IMR-90 (cell line): ENCODE measurements at regions not wholly inside any gene's neighbourhood (a gene's known extent, or its start where the extent isn't known, plus 50 kb on each side); places are given as distances from the start of the nearest gene placed in this dataset.

Experiments used
- ATAC-seq: fragments of 200-7000 bp; cut with Tn5 transposase; 2 replicates; pipeline ENCODE4 v1.9.1; 2020; ENCODE audit warnings: low read depth, mild to moderate bottlenecking, moderate library complexity
- BruUV-seq: library from RNA; stranded (reverse); fragments of 400-500 nt; replicated peaks from 2 replicates; lab custom pipeline; 2021; lab: Mats Ljungman, UMichigan
- CTCF ChIA-PET: fragments of 300-600 bp; formaldehyde crosslinking; extraction: SDS; loops from one replicate; lab custom pipeline; 2021; ENCODE audit warnings: antibody characterized with exemption; lab: Yijun Ruan, JAX
- POLR2A ChIA-PET: fragments of 300-600 bp; sonication (Branson Sonifier 250); formaldehyde crosslinking; loops from one replicate; lab custom pipeline; 2022; ENCODE audit warnings: antibody characterized with exemption; ENCODE audit not compliant: unreplicated experiment; lab: Charles Lee
- DNase-seq: peaks from one replicate; pipeline ENCODE4 v3.0.0; 2013
- H2AFZ ChIP-seq: replicated peaks from 2 replicates; pipeline ENCODE3; 2013; ENCODE audit warnings: low read length, mild to moderate bottlenecking; ENCODE audit not compliant: poor library complexity
- H2AK5ac ChIP-seq: 2 replicates; pipeline ENCODE4 v1.6.1; 2013; ENCODE audit warnings: low read depth, low read length, inconsistent platforms
- H2AK9ac ChIP-seq: replicated peaks from 2 replicates; pipeline ENCODE3; 2013; ENCODE audit warnings: mild to moderate bottlenecking, low read depth, low read length, moderate library complexity; ENCODE audit not compliant: poor library complexity
- H2BK120ac ChIP-seq: 2 replicates; pipeline ENCODE4 v1.6.1; 2013; ENCODE audit warnings: low read depth, low read length, inconsistent platforms
- H2BK15ac ChIP-seq: 3 replicates; pipeline ENCODE4 v1.6.1; 2013; ENCODE audit warnings: low read depth, low read length, inconsistent platforms
- H2BK20ac ChIP-seq: 2 replicates; pipeline ENCODE4 v1.6.1; 2013; ENCODE audit warnings: low read depth, mild to moderate bottlenecking, inconsistent platforms, low read length, moderate library complexity
- H2BK5ac ChIP-seq: 2 replicates; pipeline ENCODE4 v1.6.1; 2013; ENCODE audit warnings: mild to moderate bottlenecking, low read depth, low read length, inconsistent platforms; ENCODE audit not compliant: poor library complexity, severe bottlenecking
- H3K14ac ChIP-seq: replicated peaks from 2 replicates; pipeline ENCODE4 v1.6.1; 2013; ENCODE audit warnings: low read depth, low read length, inconsistent platforms
- H3K18ac ChIP-seq: 2 replicates; pipeline ENCODE4 v1.6.1; 2013; ENCODE audit warnings: low read depth, low read length, control low read depth
- H3K23ac ChIP-seq: 2 replicates; pipeline ENCODE4 v1.6.1; 2013; ENCODE audit warnings: low read depth, low read length, inconsistent platforms
- H3K27ac ChIP-seq: 2 replicates; pipeline ENCODE4 v1.5.1; 2013; ENCODE audit warnings: mild to moderate bottlenecking, control low read depth, low read length; ENCODE audit not compliant: insufficient read depth
- H3K27me3 ChIP-seq: 2 replicates; pipeline ENCODE4 v1.6.1; 2013; ENCODE audit warnings: low read length; ENCODE audit not compliant: control insufficient read depth, insufficient read depth
- H3K36me3 ChIP-seq: 2 replicates; pipeline ENCODE4 v1.6.1; 2013; ENCODE audit warnings: low read length, mixed read lengths; ENCODE audit not compliant: control insufficient read depth, insufficient read depth
- H3K4ac ChIP-seq: 2 replicates; pipeline ENCODE4 v1.6.1; 2013; ENCODE audit warnings: low read depth, low read length, inconsistent platforms
- H3K4me1 ChIP-seq: 2 replicates; pipeline ENCODE4 v1.6.1; 2013; ENCODE audit warnings: low read length, mixed read lengths; ENCODE audit not compliant: control insufficient read depth, insufficient read depth
- H3K4me2 ChIP-seq: 2 replicates; pipeline ENCODE4 v1.6.1; 2013; ENCODE audit warnings: low read depth, mild to moderate bottlenecking, control low read depth, low read length, moderate library complexity
- H3K4me3 ChIP-seq: 2 replicates; pipeline ENCODE4 v1.5.1; 2013; ENCODE audit warnings: low read depth, mild to moderate bottlenecking, control low read depth, low read length, moderate library complexity; ENCODE audit not compliant: insufficient read depth
- H3K56ac ChIP-seq: 2 replicates; pipeline ENCODE4 v1.6.1; 2013; ENCODE audit warnings: low read length, inconsistent platforms; ENCODE audit not compliant: insufficient read depth; ENCODE audit errors: extremely low read depth
- H3K79me1 ChIP-seq, 2 experiments: 2 replicates each; pipeline ENCODE4 v1.6.1; 2013; ENCODE audit warnings: low read length in 2 of 2, inconsistent platforms in 1 of 2, low read depth in 1 of 2
- H3K9ac ChIP-seq: 2 replicates; pipeline ENCODE4 v1.6.1; 2013; ENCODE audit warnings: low read depth, low read length, control low read depth
- H3K9me1 ChIP-seq: 2 replicates; pipeline ENCODE4 v1.6.1; 2013; ENCODE audit warnings: low read length, inconsistent platforms; ENCODE audit not compliant: insufficient read depth
- H3K9me3 ChIP-seq: 2 replicates; pipeline ENCODE4 v1.6.1; 2013; ENCODE audit warnings: low read length; ENCODE audit not compliant: control insufficient read depth, insufficient read depth
- H4K20me1 ChIP-seq: 2 replicates; pipeline ENCODE4 v1.6.1; 2013; ENCODE audit warnings: low read length, inconsistent platforms; ENCODE audit not compliant: insufficient read depth
- H4K5ac ChIP-seq: 2 replicates; pipeline ENCODE4 v1.6.1; 2013; ENCODE audit warnings: mild to moderate bottlenecking, low read depth, low read length, control low read depth
- H4K8ac ChIP-seq, 2 experiments: 2 replicates each; pipeline ENCODE4 v1.6.1; 2013; ENCODE audit warnings: low read depth in 2 of 2, low read length in 2 of 2, control low read depth in 1 of 2, inconsistent platforms in 1 of 2
- H4K91ac ChIP-seq: 2 replicates; pipeline ENCODE4 v1.6.1; 2013; ENCODE audit warnings: low read depth, low read length, inconsistent platforms; ENCODE audit not compliant: insufficient read depth
- CEBPB ChIP-seq: IDR thresholded peaks from 2 replicates; pipeline ENCODE4 v1.6.1; 2012; ENCODE audit warnings: low read depth, low read length, improper control_type of control experiment
- CHD1 ChIP-seq: IDR thresholded peaks from 2 replicates; pipeline ENCODE4 v1.6.1; 2012; ENCODE audit warnings: low read depth, low read length, improper control_type of control experiment
- ELK1 ChIP-seq: fragments of 150-350 bp; IDR thresholded peaks from 2 replicates; pipeline ENCODE4 v1.6.1; 2016; ENCODE audit warnings: low read depth, mild to moderate bottlenecking, low read length, moderate library complexity, borderline replicate concordance
- MAFK ChIP-seq: IDR thresholded peaks from 2 replicates; pipeline ENCODE4 v1.6.1; 2012; ENCODE audit warnings: low read depth, low read length, improper control_type of control experiment
- MXI1 ChIP-seq: IDR thresholded peaks from 2 replicates; pipeline ENCODE4 v1.6.1; 2012; ENCODE audit warnings: low read depth, mild to moderate bottlenecking, low read length, moderate library complexity, borderline replicate concordance
- NFE2L2 ChIP-seq: fragments of 150-350 bp; IDR thresholded peaks from 2 replicates; pipeline ENCODE4 v1.6.1; 2016; ENCODE audit warnings: low read depth, mild to moderate bottlenecking, low read length
- POLR2A ChIP-seq: IDR thresholded peaks from 2 replicates; pipeline ENCODE4 v1.6.1; 2012; ENCODE audit warnings: mild to moderate bottlenecking, low read depth, low read length
- RFX5 ChIP-seq: IDR thresholded peaks from 2 replicates; pipeline ENCODE4 v1.8.0; 2012; ENCODE audit warnings: low read depth, mild to moderate bottlenecking, low read length, moderate library complexity
- USF2 ChIP-seq: fragments of 150-350 bp; IDR thresholded peaks from 2 replicates; pipeline ENCODE4 v1.6.1; 2017; ENCODE audit warnings: mild to moderate bottlenecking, antibody characterized with exemption, low read length, low read depth
- WGBS, 2 experiments: methylation state at CpG; one replicate each; pipeline versions ENCODE4 v1.1.5 to v1.1.7; 2013; ENCODE audit warnings: missing lambda C conversion rate in 2 of 2; ENCODE audit not compliant: insufficient read length in 1 of 2; ENCODE audit errors: extremely low coverage in 2 of 2; 5-methylcytosine and 5-hydroxymethylcytosine counted together
- dilution Hi-C: fragments of 300-500 bp; cut with HindIII; formaldehyde crosslinking; loops from one replicate; pipeline ENCODE4 v1.14.3; 2018; ENCODE audit warnings: low sequenced_read_pairs; ENCODE audit not compliant: unreplicated experiment
- in situ Hi-C: fragments of 300-500 bp; cut with MboI; formaldehyde crosslinking; loops from 3 replicates; pipeline ENCODE4 v1.14.3; 2019; ENCODE audit warnings: low sequenced_read_pairs, inconsistent platforms, mixed read lengths
- intact Hi-C: fragments of 100-400 bp; cut with micrococcal nuclease; formaldehyde crosslinking; loops from 2 replicates; pipeline ENCODE4 v1.10.0; 2022

GRCh38 chr12:68998041-68998440 lies 65.1 kb upstream of the CPM start:
- H2BK15ac ChIP-seq = no peak overlapping the region
- BruUV-seq = no TSS peak
- no peaks in the 10 kb centered on the region for H3K9me1 ChIP-seq
- H2AK5ac ChIP-seq = no peak overlapping the region
- H3K56ac ChIP-seq = no peak overlapping the region
- H3K18ac ChIP-seq = no peak overlapping the region
- no peak overlapping the region for H3K4me3 ChIP-seq
- in situ Hi-C loops (no loop called here), dilution Hi-C loops (no loop called here), intact Hi-C loops (no loop called here)
- H3K14ac ChIP-seq = no peak overlapping the region
- H2BK20ac ChIP-seq = no peak overlapping the region
- H3K27ac ChIP-seq = no peak overlapping the region
- no peak overlapping the region for H3K9ac ChIP-seq
- H2AFZ ChIP-seq = no peak overlapping the region
- ATAC-seq = no peak
- no peak for DNase-seq
- H4K20me1 ChIP-seq = no peaks in the 10 kb centered on the region
- no peak overlapping the region for H3K4me2 ChIP-seq
- no CpG with 5 or more reads among the region's 1 CpG for WGBS, 2 experiments
- no peaks in the 10 kb centered on the region for H3K79me1 ChIP-seq
- no peak overlapping the region for H2AK9ac ChIP-seq
- ChIA-PET POLR2A (no interaction called here), CTCF (no interaction called here)
- H3K27me3 ChIP-seq = no peaks in the 10 kb centered on the region
- no peak overlapping the region for H4K5ac ChIP-seq
- H3K4me1 ChIP-seq = peaks cover 10% of the 10 kb centered on the region
- no peak overlapping the region for H4K91ac ChIP-seq
- H3K4ac ChIP-seq = no peak overlapping the region
- no peak overlapping the region for H3K23ac ChIP-seq
- no peak for TF ChIP-seq MAFK
- no peak for TF ChIP-seq POLR2A
- TF ChIP-seq CEBPB = no peak
- no peak for TF ChIP-seq USF2
- TF ChIP-seq CHD1 = no peak
- TF ChIP-seq ELK1 = no peak
- no peak for TF ChIP-seq NFE2L2
- no peak for TF ChIP-seq RFX5
- TF ChIP-seq MXI1 = no peak
- H2BK5ac ChIP-seq = no peak overlapping the region
- no peak overlapping the region for H2BK120ac ChIP-seq
- no peaks in the 10 kb centered on the region for H3K36me3 ChIP-seq
- no peak overlapping the region for H4K8ac ChIP-seq
- peaks cover 4% of the 10 kb centered on the region; the same call in 1 of the 2 replicates for H3K9me3 ChIP-seq
